T-cell (primary cell): ENCODE measurements at regions not wholly inside any gene's neighbourhood (a gene's known extent, or its start where the extent isn't known, plus 50 kb on each side); places are given as distances from the start of the nearest gene placed in this dataset.

ENCODE experiments used
- ATAC-seq, 4 experiments: fragments of 200-7000 bp in 3 of 4; fragments of 150-1000 bp in 1 of 4; cut with Tn5 transposase; replicated peaks in 1 of 4; 1 replicate in 3 of 4; 2 replicates in 1 of 4; pipeline ENCODE4 v1.10.0; 2021; ENCODE audit warnings: moderate library complexity in 3 of 4, mild to moderate bottlenecking in 2 of 4, moderate number of reproducible peaks in 1 of 4
- CTCF ChIA-PET, 2 donors: fragments of 300-600 bp; sonication (Branson Sonifier 250); formaldehyde crosslinking; loops; one replicate each; lab custom pipeline; 2022; ENCODE audit warnings: antibody characterized with exemption in 2 of 2; lab: Charles Lee
- POLR2A ChIA-PET, 2 donors: fragments of 300-600 bp; sonication (Branson Sonifier 250); formaldehyde crosslinking; loops; one replicate each; lab custom pipeline; 2022; ENCODE audit warnings: antibody characterized with exemption in 2 of 2; lab: Charles Lee
- DNase-seq, 35 experiments: peaks; one replicate each; pipeline versions ENCODE4 v3.0.0 to v3.0.0-alpha.2; 2013 to 2023
- H3K27ac ChIP-seq: one replicate; pipeline ENCODE4 v1.5.1; 2013; ENCODE audit warnings: low read length
- H3K27me3 ChIP-seq, 2 experiments: replicated peaks in 1 of 2; 1 replicate in 1 of 2; 2 replicates in 1 of 2; pipeline versions ENCODE4 v1.6.1 to v1.7.0; 2013; ENCODE audit warnings: low read length in 1 of 2, mixed read lengths in 1 of 2; ENCODE audit not compliant: control insufficient read depth in 2 of 2, insufficient read depth in 2 of 2; ENCODE audit errors: extremely low read depth in 1 of 2
- H3K36me3 ChIP-seq, 2 donors: 1 replicate in 1 of 2; 2 replicates in 1 of 2; pipeline versions ENCODE4 v1.6.1 to v1.7.0; 2013; ENCODE audit warnings: low read length in 1 of 2; ENCODE audit not compliant: control insufficient read depth in 2 of 2, insufficient read depth in 1 of 2; ENCODE audit errors: extremely low read depth in 1 of 2
- H3K4me1 ChIP-seq, 2 experiments: 1 replicate in 1 of 2; 2 replicates in 1 of 2; pipeline versions ENCODE4 v1.6.1 to v1.7.0; 2013; ENCODE audit warnings: low read length in 2 of 2, mixed read lengths in 1 of 2; ENCODE audit not compliant: insufficient read depth in 2 of 2, control insufficient read depth in 1 of 2; ENCODE audit errors: extremely low read depth in 1 of 2
- H3K4me3 ChIP-seq, 2 donors: 1 replicate in 1 of 2; 2 replicates in 1 of 2; pipeline versions ENCODE4 v1.5.1 to v1.7.0; 2013; ENCODE audit warnings: mild to moderate bottlenecking in 2 of 2, low read length in 1 of 2, moderate library complexity in 1 of 2; ENCODE audit not compliant: control insufficient read depth in 1 of 2; ENCODE audit errors: extremely low read depth in 1 of 2
- H3K9me3 ChIP-seq: 2 replicates; pipeline ENCODE4 v1.7.0; 2013
- H3K27ac Mint-ChIP-seq, 2 donors: one replicate each; pipeline ENCODE4 v1.8.0; 2020 to 2021; ENCODE audit warnings: mild to moderate bottlenecking in 2 of 2, mixed read lengths in 2 of 2
- H3K27me3 Mint-ChIP-seq, 2 donors: one replicate each; pipeline ENCODE4 v1.8.0; 2021 to 2022; ENCODE audit warnings: mixed read lengths in 2 of 2
- H3K36me3 Mint-ChIP-seq: one replicate; pipeline ENCODE4 v1.8.0; 2021; ENCODE audit warnings: mixed read lengths
- H3K4me1 Mint-ChIP-seq, 3 donors: one replicate each; pipeline ENCODE4 v1.8.0; 2020 to 2022; ENCODE audit warnings: mixed read lengths in 3 of 3, mild to moderate bottlenecking in 1 of 3
- H3K4me3 Mint-ChIP-seq, 3 donors: one replicate each; pipeline ENCODE4 v1.8.0; 2020 to 2022; ENCODE audit warnings: mild to moderate bottlenecking in 3 of 3, mixed read lengths in 3 of 3, moderate library complexity in 3 of 3
- H3K9me3 Mint-ChIP-seq, 3 donors: one replicate each; pipeline ENCODE4 v1.8.0; 2020 to 2022; ENCODE audit warnings: mixed read lengths in 3 of 3
- WGBS: methylation state at CpG from one replicate; pipeline ENCODE4 v1.1.5; 2013; ENCODE audit warnings: missing lambda C conversion rate; ENCODE audit not compliant: insufficient coverage; 5-methylcytosine and 5-hydroxymethylcytosine counted together

DNA sequence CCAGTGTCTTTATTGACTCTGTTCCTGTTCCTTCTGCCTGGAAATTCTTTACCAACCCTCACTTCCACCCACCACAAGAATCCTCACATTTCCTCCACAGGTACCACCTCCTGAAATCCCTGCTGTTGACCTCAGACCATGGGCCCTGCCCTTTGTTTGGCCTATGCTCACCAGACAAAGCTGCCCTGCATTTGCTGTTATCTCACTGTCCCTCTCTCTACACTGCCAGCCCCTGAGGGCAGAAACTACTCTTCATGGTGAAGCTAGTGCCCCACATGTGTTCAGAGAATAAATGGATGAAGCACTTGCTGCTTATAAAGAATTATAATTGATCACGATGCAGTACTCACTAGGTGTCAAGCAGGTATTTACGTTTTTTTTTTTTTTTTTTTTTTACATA, 608.4 kb downstream of the TSN start:
- H3K27me3 Mint-ChIP-seq, result no peaks in the 10 kb centered on the region
- Histone ChIP-seq H3K27ac (no peak overlapping the region), H3K4me3 (no peak overlapping the region), H3K36me3 (no peaks in the 10 kb centered on the region), H3K9me3 (no peaks in the 10 kb centered on the region), H3K27me3 (no peaks in the 10 kb centered on the region), H3K4me1 (no peaks in the 10 kb centered on the region)
- WGBS, result no CpG with 5 or more reads among the region's 2 CpGs
- H3K9me3 Mint-ChIP-seq, result no peaks in the 10 kb centered on the region
- no peak for DNase-seq
- H3K27ac Mint-ChIP-seq, result no peak overlapping the region
- H3K36me3 Mint-ChIP-seq, result no peaks in the 10 kb centered on the region
- ATAC-seq, result no peak
- CTCF ChIA-PET, result no interaction called here
- no peaks in the 10 kb centered on the region for H3K4me1 Mint-ChIP-seq
- POLR2A ChIA-PET, result no interaction called here
- H3K4me3 Mint-ChIP-seq, result no peak overlapping the region

GRCh38 chr2:122366427-122366826, 611.0 kb downstream of the TSN start:
- Mint-ChIP-seq H3K27me3 (no peaks in the 10 kb centered on the region), H3K36me3 (no peaks in the 10 kb centered on the region), H3K4me3 (no peak overlapping the region), H3K4me1 (no peaks in the 10 kb centered on the region), H3K9me3 (no peaks in the 10 kb centered on the region), H3K27ac (no peak overlapping the region)
- Histone ChIP-seq H3K27me3 (no peaks in the 10 kb centered on the region), H3K9me3 (no peaks in the 10 kb centered on the region), H3K4me1 (no peaks in the 10 kb centered on the region), H3K27ac (no peak overlapping the region), H3K4me3 (no peak overlapping the region), H3K36me3 (no peaks in the 10 kb centered on the region)
- 78% methylated on average over 2 of the region's 2 CpGs for WGBS
- POLR2A ChIA-PET, result no interaction called here
- no peak for ATAC-seq
- DNase-seq, result no peak
- CTCF ChIA-PET, result no interaction called here

DNA sequence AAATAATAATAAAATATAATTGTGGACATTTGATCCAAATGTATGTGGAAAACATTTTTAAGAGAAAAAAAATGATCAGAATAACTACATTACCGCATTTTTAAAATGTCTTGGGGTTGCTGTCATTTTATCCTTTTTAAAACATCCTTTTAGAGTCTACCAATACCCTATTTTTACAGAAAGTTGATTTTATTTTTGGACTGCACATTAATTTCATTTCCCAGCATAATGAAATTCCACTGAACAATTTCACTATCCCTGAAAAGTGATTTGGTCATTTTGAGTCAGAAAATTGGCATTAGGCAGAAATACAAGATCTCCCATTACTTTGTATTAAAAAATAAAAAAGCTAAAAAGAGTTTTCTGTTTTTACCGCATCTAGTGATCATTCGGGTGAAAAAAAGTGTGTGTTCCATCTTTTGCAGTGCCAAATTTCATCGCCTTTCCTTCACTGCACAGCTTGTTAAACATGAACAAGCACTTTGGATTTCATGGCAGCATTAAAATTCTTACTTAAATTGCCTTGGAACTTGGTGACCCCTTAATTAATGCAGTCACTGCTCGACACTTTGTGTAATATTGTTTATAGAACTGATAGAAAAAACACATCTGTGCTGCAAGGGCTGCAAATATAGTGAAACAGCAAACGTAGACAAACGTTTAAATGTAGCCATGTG, 611.7 kb downstream of the TSN start:
- Histone ChIP-seq H3K27ac (no peak overlapping the region), H3K4me1 (no peaks in the 10 kb centered on the region), H3K9me3 (no peaks in the 10 kb centered on the region), H3K4me3 (no peak overlapping the region), H3K27me3 (no peaks in the 10 kb centered on the region), H3K36me3 (no peaks in the 10 kb centered on the region)
- H3K4me1 Mint-ChIP-seq, result no peaks in the 10 kb centered on the region
- peaks cover 0 to 2% (median 2%) of the 10 kb centered on the region in 3 donors for H3K9me3 Mint-ChIP-seq
- ChIA-PET CTCF (no interaction called here), POLR2A (no interaction called here)
- 60% methylated on average over 1 of the region's 7 CpGs for WGBS
- no peak for ATAC-seq
- H3K36me3 Mint-ChIP-seq, result no peaks in the 10 kb centered on the region
- H3K27me3 Mint-ChIP-seq, result no peaks in the 10 kb centered on the region
- no peak for DNase-seq
- no peak overlapping the region for H3K27ac Mint-ChIP-seq
- no peak overlapping the region for H3K4me3 Mint-ChIP-seq

- WGBS, result 40% methylated on average over 1 of the region's 2 CpGs
- H3K27me3 Mint-ChIP-seq, result no peaks in the 10 kb centered on the region
- DNase-seq, result no peak
Observed at GRCh38 chr2:122367646-122368010, 612.2 kb downstream of the TSN start.

GRCh38 chr2:122368576-122369243, 613.3 kb downstream of the TSN start:
- H3K4me3 Mint-ChIP-seq, result no peak overlapping the region
- CTCF ChIA-PET, result no interaction called here

More at GRCh38 chr2:122367646-122368010, 612.2 kb downstream of the TSN start:
- H3K9me3 ChIP-seq, result no peaks in the 10 kb centered on the region
- peaks cover 5 to 7% (median 7%) of the 10 kb centered on the region in 3 donors for H3K9me3 Mint-ChIP-seq
- H3K36me3 ChIP-seq, result no peaks in the 10 kb centered on the region
- ChIA-PET POLR2A (no interaction called here), CTCF (no interaction called here)
- no peaks in the 10 kb centered on the region for H3K4me1 ChIP-seq
- no peak overlapping the region for H3K27ac Mint-ChIP-seq
- no peaks in the 10 kb centered on the region for H3K36me3 Mint-ChIP-seq
- no peaks in the 10 kb centered on the region for H3K4me1 Mint-ChIP-seq
- no peaks in the 10 kb centered on the region for H3K27me3 ChIP-seq
- no peak for ATAC-seq
- no peak overlapping the region for H3K4me3 ChIP-seq
- H3K27ac ChIP-seq, result no peak overlapping the region
- H3K4me3 Mint-ChIP-seq, result no peak overlapping the region

DNA sequence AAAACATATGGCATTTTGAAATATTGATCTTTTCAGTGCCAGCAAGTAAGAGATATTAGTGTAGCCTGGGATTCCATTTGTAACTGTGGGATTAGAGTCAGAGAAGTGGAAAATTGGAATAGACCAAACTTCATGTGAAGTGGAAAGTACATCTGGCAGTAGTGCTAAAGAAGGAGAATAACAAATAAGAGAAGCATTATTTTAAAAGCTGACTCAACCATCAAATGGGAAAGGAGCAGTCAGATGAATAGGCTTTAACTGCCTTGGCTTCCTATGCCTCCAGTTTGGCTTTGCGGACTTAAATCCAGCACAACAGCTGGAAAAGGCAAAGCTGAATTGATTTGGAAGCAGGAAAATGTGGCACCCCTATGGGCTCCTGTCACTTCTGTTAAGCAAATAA, 623.1 kb downstream of the TSN start:
- H3K36me3 Mint-ChIP-seq, result no peaks in the 10 kb centered on the region
- no CpG with 5 or more reads among the region's 1 CpG for WGBS
- no peaks in the 10 kb centered on the region for H3K27me3 Mint-ChIP-seq
- H3K36me3 ChIP-seq, result no peaks in the 10 kb centered on the region
- no peak for ATAC-seq
- H3K4me1 ChIP-seq, result no peaks in the 10 kb centered on the region
- no peaks in the 10 kb centered on the region for H3K4me1 Mint-ChIP-seq
- no peak overlapping the region for H3K4me3 ChIP-seq
- H3K9me3 Mint-ChIP-seq, result peaks cover 2 to 4% (median 3%) of the 10 kb centered on the region in 3 donors
- ChIA-PET POLR2A (no interaction called here), CTCF (no interaction called here)
- no peaks in the 10 kb centered on the region for H3K27me3 ChIP-seq
- no peak overlapping the region for H3K27ac ChIP-seq
- no peak overlapping the region for H3K27ac Mint-ChIP-seq
- H3K9me3 ChIP-seq, result no peaks in the 10 kb centered on the region
- DNase-seq, result no peak
- H3K4me3 Mint-ChIP-seq, result no peak overlapping the region

More at GRCh38 chr2:122368576-122369243, 613.3 kb downstream of the TSN start:
- H3K27me3 ChIP-seq, result no peaks in the 10 kb centered on the region
- H3K4me3 ChIP-seq, result no peak overlapping the region
- Mint-ChIP-seq H3K4me1 (no peaks in the 10 kb centered on the region), H3K36me3 (no peaks in the 10 kb centered on the region), H3K9me3 (peaks cover 5 to 18% (median 8%) of the 10 kb centered on the region in 3 donors), H3K27ac (no peak overlapping the region), H3K27me3 (no peaks in the 10 kb centered on the region)
- ATAC-seq (no peak), DNase-seq (no peak)
- WGBS, result no CpG with 5 or more reads among the region's 1 CpG
- H3K27ac ChIP-seq, result no peak overlapping the region
- POLR2A ChIA-PET, result no interaction called here
- H3K36me3 ChIP-seq, result no peaks in the 10 kb centered on the region
- no peaks in the 10 kb centered on the region for H3K9me3 ChIP-seq
- no peaks in the 10 kb centered on the region for H3K4me1 ChIP-seq
